Astrocyte of the cerebellum (primary cell): ENCODE measurements at regions not wholly inside any gene's neighbourhood (a gene's known extent, or its start where the extent isn't known, plus 50 kb on each side); places are given as distances from the start of the nearest gene placed in this dataset.

ENCODE experiments used
- DNase-seq: peaks from one replicate; pipeline ENCODE4 v3.0.0-alpha.2; 2011; ENCODE audit warnings: low read depth
- H3K4me3 ChIP-seq: 2 replicates; pipeline ENCODE4 v1.5.1; 2011; ENCODE audit warnings: mild to moderate bottlenecking, low read depth, low read length, moderate library complexity
- CTCF ChIP-seq: IDR thresholded peaks from 2 replicates; pipeline ENCODE4 v1.5.1; 2012; ENCODE audit warnings: low read length, low read depth, moderate library complexity, mild to moderate bottlenecking; ENCODE audit errors: missing control alignments
- in situ Hi-C: cut with HindIII; loops from 2 replicates; pipeline ENCODE4 v1.10.0; 2017; ENCODE audit warnings: low sequenced_read_pairs

- no peak for DNase-seq
- in situ Hi-C loops: no loop called here
- no peak for TF ChIP-seq CTCF
- H3K4me3 ChIP-seq: no peak overlapping the region
Measured at GRCh38 chr4:84099599-84099998, 399.5 kb downstream of the NKX6-1 start.

- in situ Hi-C loops: no loop called here
- no peak for TF ChIP-seq CTCF
- no peak overlapping the region for H3K4me3 ChIP-seq
- DNase-seq: no peak
Measured at GRCh38 chr4:84091266-84091665, 407.8 kb downstream of the NKX6-1 start.

- no peak for DNase-seq
- no peak overlapping the region for H3K4me3 ChIP-seq
- TF ChIP-seq CTCF: no peak
- in situ Hi-C loops: no loop called here
Measured at GRCh38 chr4:84089652-84090437, 409.2 kb downstream of the NKX6-1 start.

- no peak for TF ChIP-seq CTCF
- no peak overlapping the region for H3K4me3 ChIP-seq
- in situ Hi-C loops: no loop called here
- no peak for DNase-seq
Measured at GRCh38 chr4:84085986-84086385, 413.1 kb downstream of the NKX6-1 start.

- no peak for TF ChIP-seq CTCF
- no peak for DNase-seq
- in situ Hi-C loops: no loop called here
- H3K4me3 ChIP-seq: no peak overlapping the region
Measured at GRCh38 chr4:84070289-84070688, 428.8 kb downstream of the NKX6-1 start.

GRCh38 chr4:84063619-84064018, 435.5 kb downstream of the NKX6-1 start:
- DNase-seq: no peak
- TF ChIP-seq CTCF: no peak
- in situ Hi-C loops: no loop called here

More at GRCh38 chr4:84063619-84064018, 435.5 kb downstream of the NKX6-1 start:
- H3K4me3 ChIP-seq: no peak overlapping the region
